OCI-LY7 (cell line): ENCODE measurements at regions not wholly inside any gene's neighbourhood (a gene's known extent, or its start where the extent isn't known, plus 50 kb on each side); places are given as distances from the start of the nearest gene placed in this dataset.

Experiments
- CTCF ChIP-seq: fragments of 200-600 bp; sonication (generic); conservative IDR thresholded peaks from 2 replicates; pipeline ENCODE4 v1.5.1; 2014; ENCODE audit warnings: mild to moderate bottlenecking, antibody characterized with exemption, low read length, moderate library complexity, mixed read lengths
- EZH2phosphoT487 ChIP-seq: fragments of 200-600 bp; sonication (generic); IDR thresholded peaks from 2 replicates; pipeline ENCODE4 v1.6.1; 2018; ENCODE audit warnings: low read depth, borderline replicate concordance, mild to moderate bottlenecking, mixed run types, antibody characterized with exemption, low read length, moderate library complexity, mixed read lengths

GRCh38 chr13:78323848-78324247, 279.5 kb downstream of the POU4F1 start:
- TF ChIP-seq CTCF: no peak
- TF ChIP-seq EZH2phosphoT487: no peak
